Skeletal muscle cell (primary cell): ENCODE measurements at regions not wholly inside any gene's neighbourhood (a gene's known extent, or its start where the extent isn't known, plus 50 kb on each side); places are given as distances from the start of the nearest gene placed in this dataset.
"Not testable (repeated sequence)": the region's sequence is repeated elsewhere in the genome, so short reads cannot be mapped to it uniquely, and the experiment has no call there.

ENCODE experiments used
- DNase-seq: peaks from one replicate; pipeline ENCODE4 v3.0.0-alpha.2; 2010; ENCODE audit warnings: low read depth
- H3K4me3 ChIP-seq: 2 replicates; pipeline ENCODE4 v1.5.1; 2011; ENCODE audit warnings: low read depth, mild to moderate bottlenecking, control low read depth, low read length, moderate library complexity

DNA sequence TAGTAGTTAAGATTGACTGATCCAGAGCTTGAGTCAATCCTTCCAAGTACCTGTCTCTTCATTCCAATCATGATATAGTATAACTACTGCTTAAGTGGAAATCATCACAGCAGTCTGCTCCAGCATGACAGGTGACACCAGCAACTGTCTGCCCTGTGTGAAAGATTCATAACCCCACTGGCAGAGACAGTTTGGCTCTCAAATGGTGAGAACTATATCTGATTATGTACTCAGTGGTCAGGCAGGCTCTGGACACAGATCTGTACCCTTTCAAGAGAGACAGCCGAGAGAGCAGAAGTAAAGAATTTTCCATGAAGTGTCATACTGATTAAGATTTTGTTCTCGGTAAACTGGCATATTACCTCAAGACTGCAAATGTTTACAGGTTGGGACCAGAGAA, 741.5 kb downstream of the CDY1 start:
- DNase-seq, H3K4me3 ChIP-seq: not testable (repeated sequence)

GRCh38 chrY:26366091-26366490, 744.2 kb downstream of the CDY1 start:
- DNase-seq, H3K4me3 ChIP-seq: not testable (repeated sequence)

GRCh38 chrY:26372480-26372879, 750.6 kb downstream of the CDY1 start:
- not testable (repeated sequence) for DNase-seq

GRCh38 chrY:26408671-26409328, 786.9 kb downstream of the CDY1 start:
- no peak for DNase-seq

More at GRCh38 chrY:26372480-26372879, 750.6 kb downstream of the CDY1 start:
- H3K4me3 ChIP-seq = not testable (repeated sequence)

GRCh38 chrY:26409329-26409712, 787.4 kb downstream of the CDY1 start:
- DNase-seq = no peak
- no peak overlapping the region for H3K4me3 ChIP-seq

More at GRCh38 chrY:26408671-26409328, 786.9 kb downstream of the CDY1 start:
- H3K4me3 ChIP-seq = peak overlapping the region; percentile 11
